A549 (cell line): ENCODE measurements at regions not wholly inside any gene's neighbourhood (a gene's known extent, or its start where the extent isn't known, plus 50 kb on each side); places are given as distances from the start of the nearest gene placed in this dataset.

Experiments
- ATAC-seq, 2 experiments: fragments of 200-7000 bp in 1 of 2; fragments of >200 bp in 1 of 2; cut with Nextera tagmentation in 1 of 2; cut with Tn5 transposase in 1 of 2; 3 replicates each; pipeline versions ENCODE4 v1.8.0 to v1.9.1; 2018 to 2020; ENCODE audit warnings: mild to moderate bottlenecking in 1 of 2, moderate library complexity in 1 of 2
- CTCF ChIA-PET: fragments of 300-600 bp; sonication (Branson Sonifier 250); formaldehyde crosslinking; extraction: SDS; loops from one replicate; lab custom pipeline; 2021; ENCODE audit warnings: antibody characterized with exemption, inconsistent platforms; lab: Yijun Ruan, JAX
- POLR2A ChIA-PET: fragments of 350-600 bp; formaldehyde crosslinking; extraction: SDS; loops from one replicate; lab custom pipeline; 2021; ENCODE audit warnings: antibody characterized with exemption, inconsistent platforms; lab: Yijun Ruan, JAX
- DNase-seq, 2 experiments: peaks; one replicate each; pipeline versions ENCODE4 v3.0.0 to v3.0.0-alpha.2; 2011 to 2016; ENCODE audit warnings: low read depth in 1 of 2, low spot score in 1 of 2
- FAIRE-seq: peaks from 2 replicates; lab custom pipeline; 2011; peaks lifted over from hg19 to GRCh38; lab: Jason Lieb, UNC
- H3K27ac ChIP-seq, 2 experiments: fragments of >200 bp; sonication (Bioruptor Twin); formaldehyde crosslinking; 3 replicates each; pipeline ENCODE4 v1.5.1; 2016 to 2017
- H3K4me1 ChIP-seq: fragments of >200 bp; sonication (Bioruptor Twin); formaldehyde crosslinking; 3 replicates; pipeline ENCODE4 v1.6.1; 2016
- H3K4me2 ChIP-seq: fragments of >200 bp; sonication (Bioruptor Twin); formaldehyde crosslinking; 3 replicates; pipeline ENCODE4 v1.6.1; 2016
- H3K4me3 ChIP-seq: fragments of >200 bp; sonication (Bioruptor Twin); formaldehyde crosslinking; 3 replicates; pipeline ENCODE4 v1.5.1; 2016
- H3K9me3 ChIP-seq: fragments of >200 bp; sonication (Bioruptor Twin); formaldehyde crosslinking; 3 replicates; pipeline ENCODE4 v1.6.1; 2016
- CBX2 ChIP-seq: fragments of 200-600 bp; sonication (generic); IDR thresholded peaks from 2 replicates; pipeline ENCODE4 v1.6.1; 2016; ENCODE audit warnings: low read depth, mild to moderate bottlenecking, borderline replicate concordance
- CTCF ChIP-seq: fragments of >200 bp; sonication (Bioruptor Twin); formaldehyde crosslinking; IDR thresholded peaks from 3 replicates; pipeline ENCODE4 v1.5.1; 2016
- EHF ChIP-seq: fragments of 250-450 bp; sonication (Bioruptor Pico); IDR thresholded peaks from 2 replicates; pipeline ENCODE4 v1.5.0; 2020; ENCODE audit warnings: mild to moderate bottlenecking
- EP300 ChIP-seq, 2 experiments: fragments of >200 bp; sonication (Bioruptor Twin); formaldehyde crosslinking; IDR thresholded peaks; 2 replicates in 1 of 2; 3 replicates in 1 of 2; pipeline ENCODE4 v1.6.1; 2016 to 2017
- FOSL2 ChIP-seq, 2 experiments: fragments of 450-650 bp in 1 of 2; fragments of >200 bp in 1 of 2; sonication (Bioruptor Twin) in 1 of 2; formaldehyde crosslinking; IDR thresholded peaks; 2 replicates each; pipeline versions ENCODE4 v1.5.0 to v1.6.1; 2016 to 2020; ENCODE audit warnings: mild to moderate bottlenecking in 1 of 2, moderate library complexity in 1 of 2
- FOXS1 ChIP-seq: fragments of 250-450 bp; sonication (Bioruptor Pico); IDR thresholded peaks from 2 replicates; pipeline ENCODE4 v1.5.0; 2020; ENCODE audit warnings: mild to moderate bottlenecking, moderate library complexity
- HES2 ChIP-seq: fragments of >200 bp; sonication (Bioruptor Twin); formaldehyde crosslinking; IDR thresholded peaks from 2 replicates; pipeline ENCODE4 v1.6.1; 2016
- HEYL ChIP-seq: fragments of 250-450 bp; sonication (Bioruptor Pico); IDR thresholded peaks from 2 replicates; pipeline ENCODE4 v1.8.0; 2021; ENCODE audit warnings: mild to moderate bottlenecking, moderate library complexity
- HMGXB4 ChIP-seq: fragments of 250-450 bp; sonication (Bioruptor Pico); IDR thresholded peaks from 2 replicates; pipeline ENCODE4 v1.5.0; 2021; ENCODE audit warnings: mild to moderate bottlenecking, moderate library complexity, borderline replicate concordance
- HOXA7 ChIP-seq: fragments of 250-450 bp; sonication (Bioruptor Pico); IDR thresholded peaks from 2 replicates; pipeline ENCODE4 v1.5.0; 2020; ENCODE audit warnings: mild to moderate bottlenecking, moderate library complexity
- HOXB13 ChIP-seq: fragments of 250-450 bp; sonication (Bioruptor Pico); IDR thresholded peaks from 2 replicates; pipeline ENCODE4 v1.5.0; 2020; ENCODE audit warnings: low read depth, mild to moderate bottlenecking, moderate library complexity
- JUN ChIP-seq, 2 experiments: fragments of >200 bp; sonication (Bioruptor Twin); formaldehyde crosslinking; IDR thresholded peaks; 2 replicates in 1 of 2; 3 replicates in 1 of 2; pipeline ENCODE4 v1.6.1; 2016 to 2017
- NFE2L2 ChIP-seq: fragments of 150-350 bp; conservative IDR thresholded peaks from 2 replicates; pipeline ENCODE4 v1.6.1; 2014; ENCODE audit warnings: low read length
- NR3C1 ChIP-seq: fragments of >200 bp; sonication (Bioruptor Twin); formaldehyde crosslinking; IDR thresholded peaks from 3 replicates; pipeline ENCODE4 v1.6.1; 2017
- POLR2A ChIP-seq: IDR thresholded peaks from 2 replicates; pipeline ENCODE4 v1.6.1; 2012; ENCODE audit warnings: mild to moderate bottlenecking, low read length
- RAD21 ChIP-seq, 2 experiments: fragments of >200 bp in 1 of 2; sonication (Bioruptor Twin) in 1 of 2; formaldehyde crosslinking in 1 of 2; IDR thresholded peaks in 1 of 2; conservative IDR thresholded peaks in 1 of 2; 2 replicates in 1 of 2; 3 replicates in 1 of 2; pipeline ENCODE4 v1.6.1; 2012 to 2018; ENCODE audit warnings: inconsistent platforms in 1 of 2
- RCOR1 ChIP-seq: fragments of 150-350 bp; IDR thresholded peaks from 2 replicates; pipeline ENCODE4 v1.6.1; 2014; ENCODE audit warnings: antibody characterized with exemption, low read length, low read depth
- TP53 ChIP-seq: fragments of 250-450 bp; sonication (Bioruptor Pico); IDR thresholded peaks from 2 replicates; pipeline ENCODE4 v1.5.0; 2021; ENCODE audit warnings: mild to moderate bottlenecking, moderate library complexity
- WGBS: methylation state at CpG from one replicate; pipeline ENCODE4 v1.1.6; 2017; ENCODE audit errors: missing lambda C conversion rate; 5-methylcytosine and 5-hydroxymethylcytosine counted together
- TF ChIP-seq, protein P1 (sequence below): fragments of 200-600 bp; sonication (generic); IDR thresholded peaks from 2 replicates; pipeline ENCODE4 v1.6.1; 2016; ENCODE audit warnings: antibody characterized with exemption, mild to moderate bottlenecking, moderate library complexity
- TF ChIP-seq, protein P2 (sequence below): fragments of 250-450 bp; sonication (Bioruptor Pico); IDR thresholded peaks from 2 replicates; pipeline ENCODE4 v1.5.0; 2020; ENCODE audit warnings: low read depth, mild to moderate bottlenecking, moderate library complexity
- TF ChIP-seq, protein P3 (sequence below): fragments of >200 bp; sonication (Bioruptor Twin); formaldehyde crosslinking; IDR thresholded peaks from 3 replicates; pipeline ENCODE4 v1.6.1; 2016
- TF ChIP-seq, protein P4 (sequence below): IDR thresholded peaks from 2 replicates; pipeline ENCODE4 v1.6.1; 2012

DNA sequence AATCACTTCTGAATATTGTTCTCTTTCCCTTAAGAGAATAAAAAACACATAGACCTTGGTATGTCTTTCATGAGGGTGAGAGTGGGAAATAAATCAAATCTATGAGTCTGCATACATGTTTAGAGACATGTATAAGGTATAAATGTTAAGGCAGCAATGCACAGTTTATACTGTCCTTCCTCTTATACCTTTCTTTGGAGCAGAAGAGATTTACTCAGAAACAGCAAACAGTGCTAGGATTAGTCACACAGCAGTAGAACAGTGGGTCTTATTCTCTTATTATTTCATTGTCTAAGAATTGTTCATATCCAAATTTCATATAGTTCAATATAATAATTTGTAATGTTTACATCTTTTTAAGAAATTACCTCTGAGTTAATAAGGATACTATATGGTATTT, 126.7 kb upstream of the TMEM196 start:
- Histone ChIP-seq H3K27ac (peak overlapping the region; percentile 66 to 71), H3K4me3 (no peak overlapping the region), H3K4me1 (peaks cover 18% of the 10 kb centered on the region), H3K4me2 (peak overlapping the region; percentile 64), H3K9me3 (0 out of 3 replicates have a peak, but pooled peaks cover 2% of the 10 kb centered on the region)
- DNase-seq (peak in 1 of 2 experiments; percentile 4), FAIRE-seq (peak; percentile 23), ATAC-seq (peak; percentile 84 to 87)
- CTCF ChIA-PET: no interaction called here
- POLR2A ChIA-PET: no interaction called here
- TF ChIP-seq, protein P1, sequence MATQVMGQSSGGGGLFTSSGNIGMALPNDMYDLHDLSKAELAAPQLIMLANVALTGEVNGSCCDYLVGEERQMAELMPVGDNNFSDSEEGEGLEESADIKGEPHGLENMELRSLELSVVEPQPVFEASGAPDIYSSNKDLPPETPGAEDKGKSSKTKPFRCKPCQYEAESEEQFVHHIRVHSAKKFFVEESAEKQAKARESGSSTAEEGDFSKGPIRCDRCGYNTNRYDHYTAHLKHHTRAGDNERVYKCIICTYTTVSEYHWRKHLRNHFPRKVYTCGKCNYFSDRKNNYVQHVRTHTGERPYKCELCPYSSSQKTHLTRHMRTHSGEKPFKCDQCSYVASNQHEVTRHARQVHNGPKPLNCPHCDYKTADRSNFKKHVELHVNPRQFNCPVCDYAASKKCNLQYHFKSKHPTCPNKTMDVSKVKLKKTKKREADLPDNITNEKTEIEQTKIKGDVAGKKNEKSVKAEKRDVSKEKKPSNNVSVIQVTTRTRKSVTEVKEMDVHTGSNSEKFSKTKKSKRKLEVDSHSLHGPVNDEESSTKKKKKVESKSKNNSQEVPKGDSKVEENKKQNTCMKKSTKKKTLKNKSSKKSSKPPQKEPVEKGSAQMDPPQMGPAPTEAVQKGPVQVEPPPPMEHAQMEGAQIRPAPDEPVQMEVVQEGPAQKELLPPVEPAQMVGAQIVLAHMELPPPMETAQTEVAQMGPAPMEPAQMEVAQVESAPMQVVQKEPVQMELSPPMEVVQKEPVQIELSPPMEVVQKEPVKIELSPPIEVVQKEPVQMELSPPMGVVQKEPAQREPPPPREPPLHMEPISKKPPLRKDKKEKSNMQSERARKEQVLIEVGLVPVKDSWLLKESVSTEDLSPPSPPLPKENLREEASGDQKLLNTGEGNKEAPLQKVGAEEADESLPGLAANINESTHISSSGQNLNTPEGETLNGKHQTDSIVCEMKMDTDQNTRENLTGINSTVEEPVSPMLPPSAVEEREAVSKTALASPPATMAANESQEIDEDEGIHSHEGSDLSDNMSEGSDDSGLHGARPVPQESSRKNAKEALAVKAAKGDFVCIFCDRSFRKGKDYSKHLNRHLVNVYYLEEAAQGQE: no peak
- no peak for TF ChIP-seq CTCF
- TF ChIP-seq NFE2L2: no peak
- no peak for TF ChIP-seq HEYL (CRISPR knock-in tag)
- TF ChIP-seq HMGXB4 (CRISPR knock-in tag): no peak
- no peak for TF ChIP-seq RCOR1
- TF ChIP-seq HOXA7 (CRISPR knock-in tag): no peak
- TF ChIP-seq, protein P2, sequence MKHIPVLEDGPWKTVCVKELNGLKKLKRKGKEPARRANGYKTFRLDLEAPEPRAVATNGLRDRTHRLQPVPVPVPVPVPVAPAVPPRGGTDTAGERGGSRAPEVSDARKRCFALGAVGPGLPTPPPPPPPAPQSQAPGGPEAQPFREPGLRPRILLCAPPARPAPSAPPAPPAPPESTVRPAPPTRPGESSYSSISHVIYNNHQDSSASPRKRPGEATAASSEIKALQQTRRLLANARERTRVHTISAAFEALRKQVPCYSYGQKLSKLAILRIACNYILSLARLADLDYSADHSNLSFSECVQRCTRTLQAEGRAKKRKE (CRISPR knock-in tag): no peak
- TF ChIP-seq EHF (CRISPR knock-in tag): no peak
- TF ChIP-seq, protein P3, sequence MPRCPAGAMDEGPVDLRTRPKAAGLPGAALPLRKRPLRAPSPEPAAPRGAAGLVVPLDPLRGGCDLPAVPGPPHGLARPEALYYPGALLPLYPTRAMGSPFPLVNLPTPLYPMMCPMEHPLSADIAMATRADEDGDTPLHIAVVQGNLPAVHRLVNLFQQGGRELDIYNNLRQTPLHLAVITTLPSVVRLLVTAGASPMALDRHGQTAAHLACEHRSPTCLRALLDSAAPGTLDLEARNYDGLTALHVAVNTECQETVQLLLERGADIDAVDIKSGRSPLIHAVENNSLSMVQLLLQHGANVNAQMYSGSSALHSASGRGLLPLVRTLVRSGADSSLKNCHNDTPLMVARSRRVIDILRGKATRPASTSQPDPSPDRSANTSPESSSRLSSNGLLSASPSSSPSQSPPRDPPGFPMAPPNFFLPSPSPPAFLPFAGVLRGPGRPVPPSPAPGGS: no peak
- no peak for TF ChIP-seq NR3C1
- TF ChIP-seq HES2: no peak
- no peak for TF ChIP-seq CBX2
- TF ChIP-seq HOXB13 (CRISPR knock-in tag): no peak

DNA sequence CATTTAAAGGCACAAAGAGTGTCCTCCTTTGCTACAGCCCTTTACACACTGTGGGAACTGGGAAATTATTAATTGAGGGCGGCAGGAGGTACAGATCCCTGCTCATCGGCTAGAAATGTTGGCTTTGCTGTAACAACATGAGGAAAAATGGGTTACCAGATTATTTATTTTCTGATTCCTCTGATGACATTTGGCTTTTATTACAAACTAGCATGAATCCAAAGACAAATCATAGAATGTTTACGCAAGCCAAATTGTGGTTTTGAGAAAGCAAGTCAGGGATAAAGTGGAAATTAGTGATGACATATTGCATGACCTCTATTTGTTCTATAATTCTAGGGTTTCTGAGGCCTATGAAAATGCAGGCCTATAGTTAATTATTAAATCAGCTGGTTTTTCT, 126.1 kb upstream of the TMEM196 start:
- ChIA-PET POLR2A (no interaction called here), CTCF (no interaction called here)
- WGBS: 9% methylated on average over 3 of the region's 3 CpGs
- peak; percentile 97 to 98 for ATAC-seq
- no peak overlapping the region for H3K4me3 ChIP-seq
- peaks cover 18% of the 10 kb centered on the region for H3K4me1 ChIP-seq
- peak overlapping the region; percentile 71 to 72 for H3K27ac ChIP-seq
- peak overlapping the region; percentile 64 for H3K4me2 ChIP-seq
- FAIRE-seq: peak; percentile 93
- H3K9me3 ChIP-seq: 0 out of 3 replicates have a peak, but pooled peaks cover 2% of the 10 kb centered on the region
- peak; percentile 18 to 86 for DNase-seq
- TF ChIP-seq TP53 (CRISPR knock-in tag) (no peak), FOXS1 (CRISPR knock-in tag) (no peak; the same call in 1 of the 2 replicates), POLR2A (no peak), JUN (IDR thresholded peaks at IDR 0.05) (peak; percentile 82 to 93), HOXA7 (CRISPR knock-in tag) (no peak), RAD21 (conservative IDR thresholded peaks at IDR 0.05 in 1 of 2, IDR thresholded peaks at IDR 0.05 in 1 of 2) (peak; percentile 31 to 63), EP300 (IDR thresholded peaks at IDR 0.05) (peak; percentile 85 to 88; a peak in 4 of 5 replicates), CBX2 (no peak), FOSL2 (IDR thresholded peaks at IDR 0.05) (no peak), FOSL2 (CRISPR knock-in tag; IDR thresholded peaks at IDR 0.05) (peak; percentile 80)
- TF ChIP-seq, protein P4, sequence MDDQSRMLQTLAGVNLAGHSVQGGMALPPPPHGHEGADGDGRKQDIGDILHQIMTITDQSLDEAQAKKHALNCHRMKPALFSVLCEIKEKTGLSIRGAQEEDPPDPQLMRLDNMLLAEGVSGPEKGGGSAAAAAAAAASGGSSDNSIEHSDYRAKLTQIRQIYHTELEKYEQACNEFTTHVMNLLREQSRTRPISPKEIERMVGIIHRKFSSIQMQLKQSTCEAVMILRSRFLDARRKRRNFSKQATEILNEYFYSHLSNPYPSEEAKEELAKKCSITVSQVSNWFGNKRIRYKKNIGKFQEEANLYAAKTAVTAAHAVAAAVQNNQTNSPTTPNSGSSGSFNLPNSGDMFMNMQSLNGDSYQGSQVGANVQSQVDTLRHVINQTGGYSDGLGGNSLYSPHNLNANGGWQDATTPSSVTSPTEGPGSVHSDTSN: 0 out of 2 replicates have a peak, but pooled peaks have one; percentile 26
- TF ChIP-seq, protein P2 (CRISPR knock-in tag): no peak
- TF ChIP-seq, protein P3: peak; percentile 92
